ENCODE measurements at regions not wholly inside any gene's neighbourhood (a gene's known extent, or its start where the extent isn't known, plus 50 kb on each side); places are given as distances from the start of the nearest gene placed in this dataset.

- FAIRE-seq (no peak), ATAC-seq (no peak), DNase-seq (ENCODE audit: low spot score) (no peak)
- Histone ChIP-seq H3K36me3 (replicated peaks in 1 of 2; ENCODE audit: control insufficient read depth in 1 of 2, insufficient read depth in 2 of 2, low read length in 2 of 2) (no peaks in the 10 kb centered on the region), H2AFZ (ENCODE audit: low read length) (no peak overlapping the region), H4K20me1 (ENCODE audit: insufficient read depth, low read length) (no peaks in the 10 kb centered on the region), H3K9me3 (ENCODE audit: low read length) (peaks cover 19% of the 10 kb centered on the region), H3K79me2 (ENCODE audit: insufficient read depth, low read length) (no peaks in the 10 kb centered on the region), H3K4me2 (ENCODE audit: low read depth, low read length) (no peak overlapping the region), H3K9ac (ENCODE audit: insufficient read depth, low read depth, low read length) (no peak overlapping the region), H3K27ac (ENCODE audit: extremely low read length, insufficient read depth, low read length) (no peak overlapping the region), H3K27me3 (ENCODE audit: control insufficient read depth in 1 of 2, insufficient read depth in 2 of 2, low read length in 2 of 2) (no peaks in the 10 kb centered on the region), H3K4me3 (replicated peaks in 1 of 3; ENCODE audit: insufficient read depth in 1 of 3, low read depth in 2 of 3, low read length in 3 of 3) (no peak overlapping the region), H3K4me1 (ENCODE audit: insufficient read depth, low read length) (no peaks in the 10 kb centered on the region)
- in situ Hi-C loops (cut with HindIII; ENCODE audit: extremely low pct_ligation_motif_present, low pct_unique_long_range_greater_than_20kb) = no loop called here
- ChIA-PET POLR2A (no interaction called here), CTCF (ENCODE audit: low intra/inter-chr PET ratio, low total read pairs) (interaction anchor here (1.4 kb wide), 1 partner anchor 99 kb away, joined by 6 read pairs; no protein-coding TSS in a partner anchor)
- intact Hi-C loops (cut with micrococcal nuclease; ENCODE audit: unreplicated experiment) = loop anchor here (5.0 kb wide), 1 partner anchor 100 kb away; no protein-coding TSS in a partner anchor
- no TSS peak for BruUV-seq (replicated peaks)
- no peak for TF ChIP-seq ERF (CRISPR knock-in tag; IDR thresholded peaks at IDR 0.05)
- WGBS (ENCODE audit: low lambda C conversion rate) = no CpG with 5 or more reads among the region's 2 CpGs
These were observed 54.3 kb upstream of the ZNF800 start for GRCh38 chr7:127446842-127447241.
